Caco-2 (cell line): ENCODE measurements at regions not wholly inside any gene's neighbourhood (a gene's known extent, or its start where the extent isn't known, plus 50 kb on each side); places are given as distances from the start of the nearest gene placed in this dataset.

ENCODE experiments used
- BruUV-seq: library from RNA; stranded (reverse); fragments of 400-500 nt; replicated peaks from 2 replicates; lab custom pipeline; 2021; lab: Mats Ljungman, UMichigan
- CTCF ChIA-PET: fragments of 300-600 bp; sonication (Branson Sonifier 250); formaldehyde crosslinking; loops from one replicate; lab custom pipeline; 2022; ENCODE audit warnings: antibody characterized with exemption; lab: Charles Lee
- POLR2A ChIA-PET: fragments of 300-600 bp; sonication (Branson Sonifier 250); formaldehyde crosslinking; loops from one replicate; lab custom pipeline; 2022; ENCODE audit warnings: antibody characterized with exemption; lab: Charles Lee
- DNase-seq, 2 experiments: peaks; one replicate each; pipeline versions ENCODE4 v3.0.0 to v3.0.0-alpha.2; 2020 to 2022
- H3K27me3 ChIP-seq: replicated peaks from 2 replicates; pipeline ENCODE4 v1.6.0; 2011; ENCODE audit warnings: low read length; ENCODE audit not compliant: control insufficient read depth, insufficient read depth
- H3K36me3 ChIP-seq: 2 replicates; pipeline ENCODE4 v1.5.1; 2011; ENCODE audit warnings: low read length; ENCODE audit not compliant: control insufficient read depth, insufficient read depth
- H3K4me1 ChIP-seq: fragments of 250-450 bp; sonication (Bioruptor Pico); 2 replicates; pipeline ENCODE4 v1.5.1; 2020; ENCODE audit warnings: mild to moderate bottlenecking
- H3K4me3 ChIP-seq: 2 replicates; pipeline ENCODE4 v1.5.1; 2011; ENCODE audit warnings: low read depth, mild to moderate bottlenecking, control low read depth, low read length
- H3K9me3 ChIP-seq: fragments of 250-450 bp; sonication (Bioruptor Pico); 2 replicates; pipeline ENCODE4 v1.5.1; 2020; ENCODE audit warnings: mild to moderate bottlenecking, moderate library complexity
- H3K27ac Mint-ChIP-seq: one replicate; pipeline ENCODE4 v1.8.0; 2022; ENCODE audit warnings: mixed read lengths; ENCODE audit not compliant: unreplicated experiment
- H3K27me3 Mint-ChIP-seq: one replicate; pipeline ENCODE4 v1.8.0; 2022; ENCODE audit warnings: mixed read lengths; ENCODE audit not compliant: insufficient read depth, unreplicated experiment
- H3K36me3 Mint-ChIP-seq: one replicate; pipeline ENCODE4 v1.8.0; 2022; ENCODE audit warnings: mild to moderate bottlenecking, mixed read lengths; ENCODE audit not compliant: insufficient read depth, unreplicated experiment
- H3K4me1 Mint-ChIP-seq: one replicate; pipeline ENCODE4 v1.8.0; 2022; ENCODE audit warnings: low read depth, mixed read lengths; ENCODE audit not compliant: unreplicated experiment
- H3K4me3 Mint-ChIP-seq: one replicate; pipeline ENCODE4 v1.8.0; 2022; ENCODE audit warnings: mild to moderate bottlenecking, moderate library complexity, mixed read lengths; ENCODE audit not compliant: unreplicated experiment
- H3K9me3 Mint-ChIP-seq: one replicate; pipeline ENCODE4 v1.8.0; 2022; ENCODE audit warnings: mixed read lengths; ENCODE audit not compliant: unreplicated experiment
- CTCF ChIP-seq, 2 experiments: fragments of 200-600 bp in 1 of 2; IDR thresholded peaks; 1 replicate in 1 of 2; 2 replicates in 1 of 2; pipeline versions ENCODE4 v1.5.1 to v1.8.0; 2011 to 2022; ENCODE audit warnings: antibody characterized with exemption in 1 of 2, control low read depth in 1 of 2, inconsistent platforms in 1 of 2, low read depth in 1 of 2, low read length in 1 of 2, mild to moderate bottlenecking in 1 of 2, moderate library complexity in 1 of 2; ENCODE audit not compliant: insufficient read depth in 1 of 2, severe bottlenecking in 1 of 2, unreplicated experiment in 1 of 2
- intact Hi-C: fragments of 100-400 bp; cut with micrococcal nuclease; formaldehyde crosslinking; loops from one replicate; pipeline ENCODE4 v1.10.0; 2022; ENCODE audit not compliant: unreplicated experiment

- CTCF ChIA-PET, result no interaction called here
- no peak overlapping the region for H3K4me3 ChIP-seq
- BruUV-seq, result no TSS peak
- H3K4me1 ChIP-seq, result no peaks in the 10 kb centered on the region
- TF ChIP-seq CTCF (IDR thresholded peaks at IDR 0.05; ENCODE audit: insufficient read depth in 1 of 2, low read depth in 1 of 2, low read length in 1 of 2, severe bottlenecking in 1 of 2, unreplicated experiment in 1 of 2), result no peak
- peaks cover 12% of the 10 kb centered on the region for H3K27me3 Mint-ChIP-seq
- H3K27me3 ChIP-seq, result no peaks in the 10 kb centered on the region
- POLR2A ChIA-PET, result no interaction called here
- H3K9me3 Mint-ChIP-seq, result no peaks in the 10 kb centered on the region
- H3K27ac Mint-ChIP-seq, result no peak overlapping the region
- H3K4me1 Mint-ChIP-seq, result no peaks in the 10 kb centered on the region
- H3K4me3 Mint-ChIP-seq, result no peak overlapping the region
- H3K36me3 ChIP-seq, result no peaks in the 10 kb centered on the region
- no peaks in the 10 kb centered on the region for H3K9me3 ChIP-seq
- no peaks in the 10 kb centered on the region for H3K36me3 Mint-ChIP-seq
- intact Hi-C loops, result no loop called here
- DNase-seq, result no peak
Measured at GRCh38 chr19:28980236-28980868, 232.6 kb downstream of the UQCRFS1 start.

- no peak for DNase-seq
- Histone ChIP-seq H3K9me3 (no peaks in the 10 kb centered on the region), H3K4me3 (no peak overlapping the region), H3K27me3 (no peaks in the 10 kb centered on the region), H3K36me3 (no peaks in the 10 kb centered on the region), H3K4me1 (no peaks in the 10 kb centered on the region)
- CTCF ChIA-PET, result interaction anchor here (0.7 kb wide), 1 partner anchor 283 kb away, joined by 4 read pairs; no protein-coding TSS in a partner anchor
- no peaks in the 10 kb centered on the region for H3K9me3 Mint-ChIP-seq
- H3K27ac Mint-ChIP-seq, result no peak overlapping the region
- POLR2A ChIA-PET, result no interaction called here
- BruUV-seq, result no TSS peak
- no peaks in the 10 kb centered on the region for H3K4me1 Mint-ChIP-seq
- no peaks in the 10 kb centered on the region for H3K36me3 Mint-ChIP-seq
- intact Hi-C loops, result no loop called here
- no peak overlapping the region for H3K4me3 Mint-ChIP-seq
- peaks cover 12% of the 10 kb centered on the region for H3K27me3 Mint-ChIP-seq
- TF ChIP-seq CTCF (IDR thresholded peaks at IDR 0.05; ENCODE audit: insufficient read depth in 1 of 2, low read depth in 1 of 2, low read length in 1 of 2, severe bottlenecking in 1 of 2, unreplicated experiment in 1 of 2), result no peak
Measured at GRCh38 chr19:28977826-28978225, 235.1 kb downstream of the UQCRFS1 start.

GRCh38 chr19:28972058-28972852 is 240.7 kb downstream of the UQCRFS1 start:
- Mint-ChIP-seq H3K27me3 (no peaks in the 10 kb centered on the region), H3K27ac (no peak overlapping the region), H3K36me3 (no peaks in the 10 kb centered on the region), H3K4me3 (no peak overlapping the region), H3K9me3 (no peaks in the 10 kb centered on the region), H3K4me1 (no peaks in the 10 kb centered on the region)
- Histone ChIP-seq H3K4me3 (no peak overlapping the region), H3K27me3 (no peaks in the 10 kb centered on the region), H3K4me1 (no peaks in the 10 kb centered on the region), H3K36me3 (no peaks in the 10 kb centered on the region), H3K9me3 (no peaks in the 10 kb centered on the region)
- intact Hi-C loops, result no loop called here
- ChIA-PET POLR2A (no interaction called here), CTCF (no interaction called here)
- TF ChIP-seq CTCF (IDR thresholded peaks at IDR 0.05; ENCODE audit: insufficient read depth in 1 of 2, low read depth in 1 of 2, low read length in 1 of 2, severe bottlenecking in 1 of 2, unreplicated experiment in 1 of 2), result no peak
- DNase-seq, result no peak
- no TSS peak for BruUV-seq
